ENCODE measurements at regions not wholly inside any gene's neighbourhood (a gene's known extent, or its start where the extent isn't known, plus 50 kb on each side); places are given as distances from the start of the nearest gene placed in this dataset.
"Not testable (repeated sequence)": the region's sequence is repeated elsewhere in the genome, so short reads cannot be mapped to it uniquely, and the experiment has no call there.

GRCh38 chrX:112235547-112235946, 153.0 kb upstream of the TRPC5 start:
- DNase-seq (ENCODE audit: low read depth) = no peak
- TF ChIP-seq CTCF (IDR thresholded peaks at IDR 0.05; ENCODE audit: low read depth, low read length, missing control alignments) = no peak
- H3K4me3 ChIP-seq (ENCODE audit: low read depth, low read length) = no peak overlapping the region

- no peak for DNase-seq (ENCODE audit: low read depth)
- no peak overlapping the region for H3K4me3 ChIP-seq (ENCODE audit: low read depth, low read length)
Observed at GRCh38 chrX:112233164-112233563, 150.6 kb upstream of the TRPC5 start.

GRCh38 chrX:112226795-112227194, 144.2 kb upstream of the TRPC5 start:
- not testable (repeated sequence) for DNase-seq (ENCODE audit: low read depth); H3K4me3 ChIP-seq (ENCODE audit: low read depth, low read length)

More at GRCh38 chrX:112233164-112233563, 150.6 kb upstream of the TRPC5 start:
- TF ChIP-seq CTCF (IDR thresholded peaks at IDR 0.05; ENCODE audit: low read depth, low read length, missing control alignments) = no peak

- no peak for DNase-seq (ENCODE audit: low read depth)
- H3K4me3 ChIP-seq (ENCODE audit: low read depth, low read length) = no peak overlapping the region
Observed at GRCh38 chrX:112223391-112223790, 140.8 kb upstream of the TRPC5 start.

GRCh38 chrX:112218388-112218787, 135.8 kb upstream of the TRPC5 start:
- DNase-seq (ENCODE audit: low read depth) = no peak
- H3K4me3 ChIP-seq (ENCODE audit: low read depth, low read length) = no peak overlapping the region
- TF ChIP-seq CTCF (IDR thresholded peaks at IDR 0.05; ENCODE audit: low read depth, low read length, missing control alignments) = no peak

More at GRCh38 chrX:112223391-112223790, 140.8 kb upstream of the TRPC5 start:
- TF ChIP-seq CTCF (IDR thresholded peaks at IDR 0.05; ENCODE audit: low read depth, low read length, missing control alignments) = no peak

- TF ChIP-seq CTCF (IDR thresholded peaks at IDR 0.05; ENCODE audit: low read depth, low read length, missing control alignments) = no peak
- no peak overlapping the region for H3K4me3 ChIP-seq (ENCODE audit: low read depth, low read length)
- no peak for DNase-seq (ENCODE audit: low read depth)
Observed at GRCh38 chrX:112211459-112211858, 128.9 kb upstream of the TRPC5 start.

GRCh38 chrX:112197840-112198239, 115.3 kb upstream of the TRPC5 start:
- no peak overlapping the region for H3K4me3 ChIP-seq (ENCODE audit: low read depth, low read length)
- DNase-seq (ENCODE audit: low read depth) = no peak
- TF ChIP-seq CTCF (IDR thresholded peaks at IDR 0.05; ENCODE audit: low read depth, low read length, missing control alignments) = no peak

Measured in GM12864 (cell line).